Retinal pigment epithelial cell (primary cell): ENCODE measurements at regions not wholly inside any gene's neighbourhood (a gene's known extent, or its start where the extent isn't known, plus 50 kb on each side); places are given as distances from the start of the nearest gene placed in this dataset.
"Not testable (repeated sequence)": the region's sequence is repeated elsewhere in the genome, so short reads cannot be mapped to it uniquely, and the experiment has no call there.

Experiments
- DNase-seq: peaks from one replicate; pipeline ENCODE4 v3.0.0-alpha.2; 2010; ENCODE audit warnings: low read depth
- H3K4me3 ChIP-seq: 2 replicates; pipeline ENCODE4 v1.5.1; 2011; ENCODE audit warnings: mild to moderate bottlenecking, low read length, control low read depth, moderate library complexity
- CTCF ChIP-seq: conservative IDR thresholded peaks from 2 replicates; pipeline ENCODE4 v1.5.1; 2011; ENCODE audit warnings: low read depth, low read length, control low read depth, inconsistent platforms

DNA sequence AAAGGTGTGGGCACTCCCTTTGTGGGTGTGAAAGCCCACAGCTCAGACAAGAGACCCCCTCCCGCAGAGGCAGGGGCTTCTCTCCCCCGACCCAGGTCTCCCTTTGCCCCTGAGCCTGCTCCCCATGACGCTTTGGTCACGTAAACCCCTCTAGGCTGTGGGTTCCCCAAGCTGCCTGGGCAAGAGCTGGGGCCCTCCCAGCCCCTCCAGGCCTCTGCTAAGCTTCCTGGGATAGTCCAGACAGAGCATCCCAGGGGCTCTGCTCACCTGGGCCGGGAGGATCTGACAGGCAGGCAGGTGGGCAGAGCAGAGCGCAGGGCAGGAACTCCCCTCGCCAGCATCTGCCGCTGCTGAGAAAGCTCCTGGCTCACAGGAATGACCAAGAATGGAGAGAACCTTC is 177.3 kb downstream of the BANP start:
- TF ChIP-seq CTCF, result no peak
- DNase-seq, result no peak
- H3K4me3 ChIP-seq, result no peak overlapping the region

- H3K4me3 ChIP-seq, DNase-seq: not testable (repeated sequence)
Measured at GRCh38 chr16:88129133-88129532, 177.9 kb downstream of the BANP start.

DNA sequence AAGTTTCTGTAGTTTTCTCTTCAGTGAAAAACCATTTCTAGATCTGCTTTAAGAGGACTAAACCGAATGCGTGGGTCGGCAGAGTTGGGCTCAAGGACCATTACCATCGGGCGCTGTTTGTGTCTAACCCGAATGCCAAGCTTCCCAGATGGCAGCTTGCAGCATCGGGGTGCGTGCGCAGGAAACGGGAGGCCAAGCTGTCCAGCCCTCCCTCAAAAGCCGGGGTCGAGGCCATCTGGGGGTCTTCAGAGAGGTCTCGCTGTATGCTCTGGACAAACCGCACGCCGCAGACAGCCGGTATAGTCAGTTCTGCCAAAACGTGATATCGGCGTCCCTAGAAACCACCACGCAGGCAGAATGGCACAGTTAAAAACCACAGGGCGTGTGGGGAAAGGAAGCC is 178.8 kb downstream of the BANP start:
- H3K4me3 ChIP-seq, result no peak overlapping the region
- DNase-seq, result no peak
- TF ChIP-seq CTCF, result no peak

GRCh38 chr16:88130681-88131080 is 179.4 kb downstream of the BANP start:
- TF ChIP-seq CTCF, result no peak
- no peak for DNase-seq

DNA sequence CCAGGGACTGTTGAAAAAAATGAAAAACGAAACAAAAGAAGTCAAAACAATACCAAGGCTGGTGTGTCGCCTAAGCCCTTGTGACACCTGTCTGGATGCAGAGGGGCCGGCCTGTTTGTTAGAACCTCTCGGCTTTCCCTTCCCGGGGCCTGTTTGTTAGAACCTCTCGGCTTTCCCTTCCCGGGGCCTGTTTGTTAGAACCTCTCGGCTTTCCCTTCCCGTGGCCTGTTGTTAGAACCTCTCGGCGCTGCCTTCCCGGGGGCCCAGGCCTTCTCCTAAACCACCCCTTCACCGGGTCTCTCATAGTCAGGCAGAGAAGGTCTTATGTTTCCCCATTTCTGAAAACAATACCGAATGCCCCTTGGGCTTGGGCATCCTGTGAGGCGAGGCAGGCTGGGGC is 180.0 kb downstream of the BANP start:
- no peak for DNase-seq
- TF ChIP-seq CTCF, result no peak
- no peak overlapping the region for H3K4me3 ChIP-seq

More at GRCh38 chr16:88130681-88131080, 179.4 kb downstream of the BANP start:
- H3K4me3 ChIP-seq, result no peak overlapping the region

DNA sequence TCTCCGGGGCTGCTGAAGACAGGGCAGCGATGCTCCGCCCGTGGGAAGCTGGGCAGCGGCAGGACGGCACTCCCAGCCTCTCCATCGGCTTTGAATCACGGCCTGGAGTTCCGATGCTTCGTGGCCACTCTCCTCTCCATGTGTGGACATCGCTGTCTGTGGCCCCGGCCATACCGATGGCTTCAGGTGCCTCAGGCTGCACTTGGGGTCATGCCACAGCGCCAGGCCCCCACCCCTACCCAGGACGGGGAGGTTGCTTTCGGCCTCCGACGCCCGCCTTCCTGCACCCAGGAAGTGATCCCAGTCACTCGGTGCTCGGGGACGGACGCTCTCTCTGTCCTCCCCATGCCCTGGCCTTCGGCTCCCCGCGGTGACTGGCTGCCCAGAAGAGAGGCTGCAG is 180.7 kb downstream of the BANP start:
- no peak overlapping the region for H3K4me3 ChIP-seq
- no peak for TF ChIP-seq CTCF
- DNase-seq, result no peak

DNA sequence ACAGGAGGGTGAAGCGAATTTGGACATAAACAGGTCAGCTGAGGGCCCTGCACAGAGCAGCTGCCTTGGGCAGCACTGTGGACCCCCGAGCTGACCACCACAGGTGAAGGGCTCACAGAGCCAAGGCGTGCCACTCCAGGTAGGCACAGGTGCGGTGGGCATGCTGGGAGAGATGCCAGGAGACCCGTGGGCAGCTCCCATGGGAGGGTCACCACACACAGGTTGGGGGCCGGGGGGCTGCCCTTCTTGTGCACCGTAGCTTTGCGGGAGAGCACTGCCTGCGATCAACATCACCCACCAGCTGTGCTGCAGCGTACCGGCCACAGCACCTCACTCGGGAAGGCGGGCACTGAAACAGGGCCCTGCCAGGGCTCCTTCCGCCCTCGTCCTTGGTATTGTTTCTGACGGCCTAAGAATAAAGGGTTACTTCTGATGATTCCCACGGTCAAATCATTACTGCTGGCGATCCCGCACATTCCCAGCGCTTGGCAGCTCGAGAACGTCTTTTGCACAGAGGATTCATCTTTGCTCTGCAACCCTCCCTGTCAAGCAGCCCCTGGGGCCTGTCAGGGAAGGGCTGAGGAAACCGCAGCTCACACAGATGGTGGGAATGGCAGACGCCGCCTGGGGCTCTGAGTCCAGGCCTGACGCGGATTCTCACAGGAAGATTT is 181.7 kb downstream of the BANP start:
- H3K4me3 ChIP-seq, result no peak overlapping the region
- no peak for DNase-seq
- TF ChIP-seq CTCF, result no peak

- no peak for DNase-seq
- no peak for TF ChIP-seq CTCF
- H3K4me3 ChIP-seq, result no peak overlapping the region
Measured at GRCh38 chr16:88133507-88133843, 182.2 kb downstream of the BANP start.

- DNase-seq, H3K4me3 ChIP-seq: not testable (repeated sequence)
Measured at GRCh38 chr16:88134172-88134898, 183.1 kb downstream of the BANP start.

GRCh38 chr16:88134899-88135682 is 183.9 kb downstream of the BANP start:
- DNase-seq, H3K4me3 ChIP-seq: not testable (repeated sequence)
